Duodenal mucosa (tissue), 2 donors: ENCODE measurements at regions not wholly inside any gene's neighbourhood (a gene's known extent, or its start where the extent isn't known, plus 50 kb on each side); places are given as distances from the start of the nearest gene placed in this dataset.

ENCODE experiments used
- H3K27ac ChIP-seq: one replicate; pipeline ENCODE4 v1.7.0; 2013; ENCODE audit warnings: low read depth, low read length
- H3K27me3 ChIP-seq, 2 donors: one replicate each; pipeline ENCODE4 v1.7.0; 2013; ENCODE audit warnings: low read length in 2 of 2, control low read depth in 1 of 2; ENCODE audit not compliant: insufficient read depth in 2 of 2, control insufficient read depth in 1 of 2
- H3K36me3 ChIP-seq, 2 donors: one replicate each; pipeline ENCODE4 v1.7.0; 2013; ENCODE audit warnings: low read length in 2 of 2, control low read depth in 1 of 2; ENCODE audit not compliant: insufficient read depth in 2 of 2, control insufficient read depth in 1 of 2
- H3K4me1 ChIP-seq, 2 donors: one replicate each; pipeline ENCODE4 v1.7.0; 2013; ENCODE audit warnings: low read length in 2 of 2, control low read depth in 1 of 2; ENCODE audit not compliant: insufficient read depth in 2 of 2, control insufficient read depth in 1 of 2
- H3K4me3 ChIP-seq, 2 donors: one replicate each; pipeline ENCODE4 v1.7.0; 2013; ENCODE audit warnings: low read length in 2 of 2, low read depth in 1 of 2
- H3K9ac ChIP-seq, 2 donors: one replicate each; pipeline ENCODE4 v1.7.0; 2013; ENCODE audit warnings: low read length in 2 of 2, low read depth in 1 of 2
- H3K9me3 ChIP-seq, 2 donors: one replicate each; pipeline ENCODE4 v1.7.0; 2013; ENCODE audit warnings: low read length in 2 of 2, control low read depth in 1 of 2; ENCODE audit not compliant: control insufficient read depth in 1 of 2

DNA sequence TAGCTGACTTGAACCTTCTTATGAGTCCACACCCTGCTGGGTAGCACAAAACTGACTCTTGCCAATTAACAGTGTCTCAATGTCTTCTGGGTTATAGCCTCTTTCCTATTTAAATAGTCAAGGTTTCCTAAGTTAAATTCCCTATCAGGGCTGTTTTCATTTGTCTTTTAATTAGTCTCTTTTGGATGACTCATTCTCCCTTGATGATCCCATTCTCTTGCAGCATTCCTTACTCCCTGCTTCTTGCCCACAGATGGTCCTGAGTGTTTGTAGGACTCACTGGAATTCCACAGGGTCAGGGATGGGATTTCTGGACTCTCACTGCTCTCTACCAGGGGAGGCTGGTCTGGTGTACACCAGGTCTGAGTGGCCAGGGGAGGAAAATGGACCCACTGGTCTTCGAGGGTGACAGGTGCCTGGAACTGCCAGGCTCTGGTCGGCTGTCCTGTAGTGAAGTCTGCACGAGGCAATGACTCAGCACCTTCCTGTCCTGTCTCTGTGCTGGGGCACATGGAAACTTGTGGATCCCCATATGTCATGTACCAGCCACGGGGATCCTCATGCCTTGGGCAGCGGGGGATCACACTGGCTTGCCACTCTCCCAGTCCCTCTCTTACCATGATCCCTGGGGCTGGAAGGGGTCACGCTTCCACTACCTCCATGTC lies 236.5 kb upstream of the PELI2 start:
- Histone ChIP-seq H3K36me3 (no peaks in the 10 kb centered on the region), H3K27ac (no peak overlapping the region), H3K27me3 (no peaks in the 10 kb centered on the region), H3K9ac (no peak overlapping the region), H3K9me3 (no peaks in the 10 kb centered on the region), H3K4me1 (peaks cover 0 to 9% of the 10 kb centered on the region in 2 donors), H3K4me3 (no peak overlapping the region)

DNA sequence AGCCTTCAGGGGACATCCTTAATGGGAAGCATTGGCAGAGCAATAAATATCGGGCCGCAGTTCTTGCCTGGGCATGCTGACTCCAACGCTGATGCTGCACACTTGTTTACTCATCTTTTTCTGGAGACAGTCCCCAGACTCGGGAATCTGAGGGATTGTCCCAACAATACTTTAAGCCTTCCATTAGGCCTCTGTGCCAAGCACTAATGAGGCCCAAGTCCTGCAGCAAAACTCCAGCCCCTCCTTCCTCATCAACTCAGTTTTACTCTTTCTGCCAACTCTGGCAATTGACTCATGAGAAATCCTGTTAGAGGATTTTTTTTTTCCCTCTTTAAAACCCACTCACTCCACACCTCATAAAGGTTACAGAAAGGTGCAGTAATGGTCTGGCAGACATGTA lies 233.4 kb upstream of the PELI2 start:
- Histone ChIP-seq H3K27me3 (no peaks in the 10 kb centered on the region), H3K4me1 (peaks cover 5 to 9% of the 10 kb centered on the region in 2 donors), H3K9ac (no peak overlapping the region), H3K36me3 (no peaks in the 10 kb centered on the region), H3K4me3 (no peak overlapping the region), H3K27ac (no peak overlapping the region), H3K9me3 (no peaks in the 10 kb centered on the region)

GRCh38 chr14:55889124-55889523 lies 229.1 kb upstream of the PELI2 start:
- Histone ChIP-seq H3K9ac (no peak overlapping the region), H3K9me3 (no peaks in the 10 kb centered on the region), H3K27ac (no peak overlapping the region), H3K4me3 (no peak overlapping the region), H3K4me1 (peaks cover 5 to 9% of the 10 kb centered on the region in 2 donors), H3K36me3 (no peaks in the 10 kb centered on the region), H3K27me3 (no peaks in the 10 kb centered on the region)

DNA sequence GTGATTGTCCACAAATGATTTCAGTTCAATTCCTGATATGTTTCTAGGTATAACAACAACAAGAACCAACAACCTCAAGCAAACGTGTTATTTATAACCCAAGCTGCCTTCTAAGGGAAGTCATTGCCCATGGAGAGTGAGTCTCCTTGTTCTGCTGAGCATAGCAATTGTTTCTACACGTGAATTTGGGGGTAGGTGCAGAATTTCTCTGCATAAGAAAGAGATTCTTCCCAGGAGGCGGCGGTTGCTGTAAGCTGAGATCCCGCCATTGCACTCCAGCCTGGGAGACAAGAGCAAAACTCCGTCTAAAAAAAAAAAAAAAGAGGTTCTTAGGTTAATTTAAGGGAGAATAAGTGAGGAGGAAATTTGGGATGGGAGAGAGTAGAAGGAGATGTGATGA lies 226.5 kb upstream of the PELI2 start:
- H3K9me3 ChIP-seq, result no peaks in the 10 kb centered on the region
- H3K27me3 ChIP-seq, result no peaks in the 10 kb centered on the region
- H3K36me3 ChIP-seq, result no peaks in the 10 kb centered on the region
- H3K4me3 ChIP-seq, result no peak overlapping the region
- no peak overlapping the region for H3K9ac ChIP-seq
- peaks cover 0 to 5% of the 10 kb centered on the region in 2 donors for H3K4me1 ChIP-seq
- no peak overlapping the region for H3K27ac ChIP-seq

DNA sequence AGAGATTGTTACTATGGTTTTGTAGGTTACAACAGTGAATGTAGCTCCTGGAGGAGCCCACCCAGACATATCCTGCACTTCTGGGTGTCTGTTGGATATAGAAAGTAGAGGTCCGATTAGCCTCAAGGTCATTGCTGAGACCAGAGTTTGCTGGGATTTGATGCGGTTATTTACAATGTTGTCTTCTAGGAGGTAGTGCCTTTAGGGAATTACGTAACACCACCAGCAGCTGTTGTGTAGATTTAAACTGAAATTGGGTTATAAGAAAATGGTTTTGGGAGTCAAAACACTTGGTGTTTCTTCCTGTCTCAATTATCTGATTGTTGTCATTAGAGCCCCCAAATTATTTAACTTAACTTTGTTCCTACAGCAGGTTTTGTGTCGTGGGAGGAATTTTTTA lies 225.3 kb upstream of the PELI2 start:
- Histone ChIP-seq H3K27me3 (no peaks in the 10 kb centered on the region), H3K4me1 (peaks cover 0 to 5% of the 10 kb centered on the region in 2 donors), H3K27ac (no peak overlapping the region), H3K9ac (no peak overlapping the region), H3K9me3 (no peaks in the 10 kb centered on the region), H3K36me3 (no peaks in the 10 kb centered on the region), H3K4me3 (no peak overlapping the region)

DNA sequence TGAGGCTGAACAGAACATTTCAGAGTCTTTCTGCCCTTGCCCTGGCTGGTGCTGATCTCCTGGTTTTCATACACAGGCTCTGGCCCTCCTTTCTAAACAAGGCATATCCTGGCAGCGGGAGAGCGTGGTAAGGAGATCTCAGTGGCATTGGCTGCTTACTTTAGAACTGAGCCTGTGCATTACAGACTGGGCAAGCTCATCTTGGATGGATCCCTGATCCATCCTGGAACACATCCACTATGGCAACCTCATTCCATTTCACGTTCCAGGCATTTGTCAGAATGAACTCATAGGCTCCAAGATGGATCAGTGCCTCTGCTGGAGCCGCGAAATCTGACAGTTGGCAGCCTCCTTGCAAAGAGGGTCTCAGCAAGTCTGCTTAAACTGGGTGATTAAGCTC lies 224.5 kb upstream of the PELI2 start:
- Histone ChIP-seq H3K9ac (no peak overlapping the region), H3K9me3 (no peaks in the 10 kb centered on the region), H3K27ac (no peak overlapping the region), H3K4me3 (no peak overlapping the region), H3K4me1 (peaks cover 0 to 5% of the 10 kb centered on the region in 2 donors), H3K36me3 (no peaks in the 10 kb centered on the region), H3K27me3 (no peaks in the 10 kb centered on the region)

- Histone ChIP-seq H3K9me3 (no peaks in the 10 kb centered on the region), H3K9ac (no peak overlapping the region), H3K4me3 (no peak overlapping the region), H3K27ac (no peak overlapping the region), H3K27me3 (no peaks in the 10 kb centered on the region), H3K4me1 (no peaks in the 10 kb centered on the region), H3K36me3 (no peaks in the 10 kb centered on the region)
Observed at GRCh38 chr14:55897031-55897430, 221.2 kb upstream of the PELI2 start.

- H3K36me3 ChIP-seq, result no peaks in the 10 kb centered on the region
- no peaks in the 10 kb centered on the region for H3K27me3 ChIP-seq
- no peak overlapping the region for H3K4me3 ChIP-seq
- no peak overlapping the region for H3K27ac ChIP-seq
- H3K9ac ChIP-seq, result no peak overlapping the region
- H3K4me1 ChIP-seq, result no peaks in the 10 kb centered on the region
- no peaks in the 10 kb centered on the region for H3K9me3 ChIP-seq
Observed at GRCh38 chr14:55898938-55899337, 219.3 kb upstream of the PELI2 start.

DNA sequence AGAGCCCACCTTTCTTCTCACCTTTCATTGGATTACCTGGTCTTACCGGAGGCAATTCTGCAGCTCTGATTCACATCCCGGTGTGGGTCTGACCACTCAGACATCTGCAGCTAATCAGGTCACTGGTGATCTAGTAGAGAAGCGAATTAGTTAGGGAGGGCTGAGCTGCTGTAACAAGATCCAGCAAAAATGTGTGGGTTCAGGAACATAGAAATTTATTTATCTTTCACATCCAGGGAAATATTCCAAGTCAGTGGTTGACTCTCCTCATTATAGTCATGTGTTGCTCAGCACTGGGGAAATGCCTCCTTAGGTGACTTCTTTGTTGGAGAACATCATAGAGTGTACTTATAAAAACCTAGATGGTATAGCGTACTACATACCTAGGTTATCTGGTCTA lies 218.7 kb upstream of the PELI2 start:
- no peaks in the 10 kb centered on the region for H3K36me3 ChIP-seq
- H3K9me3 ChIP-seq, result no peaks in the 10 kb centered on the region
- H3K27me3 ChIP-seq, result no peaks in the 10 kb centered on the region
- H3K27ac ChIP-seq, result no peak overlapping the region
- no peaks in the 10 kb centered on the region for H3K4me1 ChIP-seq
- H3K9ac ChIP-seq, result no peak overlapping the region
- no peak overlapping the region for H3K4me3 ChIP-seq

GRCh38 chr14:55900749-55901148 lies 217.5 kb upstream of the PELI2 start:
- Histone ChIP-seq H3K4me3 (no peak overlapping the region), H3K27me3 (no peaks in the 10 kb centered on the region), H3K4me1 (no peaks in the 10 kb centered on the region), H3K9me3 (no peaks in the 10 kb centered on the region), H3K27ac (no peak overlapping the region), H3K36me3 (no peaks in the 10 kb centered on the region), H3K9ac (no peak overlapping the region)

DNA sequence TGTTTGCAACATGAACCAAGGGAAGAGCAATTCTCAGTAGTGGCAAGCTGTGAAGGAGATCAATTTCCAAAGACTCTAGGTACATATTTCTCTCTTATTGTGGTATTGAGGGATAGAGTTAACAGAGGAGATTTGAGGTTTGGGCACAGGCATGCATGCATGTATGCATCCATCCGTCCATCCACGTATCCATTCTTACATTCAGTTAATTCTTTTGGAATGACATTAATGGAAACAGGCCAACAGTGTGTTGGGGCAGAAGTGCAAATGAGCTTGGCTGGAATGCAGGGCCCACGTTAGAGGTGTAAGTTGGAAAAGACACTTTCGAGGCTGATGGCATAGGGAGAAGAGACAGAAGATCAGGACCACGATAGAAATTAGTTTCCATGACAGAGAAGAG lies 216.9 kb upstream of the PELI2 start:
- H3K4me3 ChIP-seq, result no peak overlapping the region
- no peak overlapping the region for H3K9ac ChIP-seq
- H3K27me3 ChIP-seq, result no peaks in the 10 kb centered on the region

More for the DNA sequence above, 216.9 kb upstream of the PELI2 start:
- Histone ChIP-seq H3K9me3 (no peaks in the 10 kb centered on the region), H3K4me1 (no peaks in the 10 kb centered on the region), H3K36me3 (no peaks in the 10 kb centered on the region), H3K27ac (no peak overlapping the region)
